HCT116 (cell line): ENCODE measurements at regions not wholly inside any gene's neighbourhood (a gene's known extent, or its start where the extent isn't known, plus 50 kb on each side); places are given as distances from the start of the nearest gene placed in this dataset.

ENCODE experiments used
- ATAC-seq: fragments of 200-7000 bp; cut with Tn5 transposase; 2 replicates; pipeline ENCODE4 v1.9.1; 2020; ENCODE audit warnings: mild to moderate bottlenecking, moderate library complexity
- BruUV-seq: library from RNA; stranded (reverse); fragments of 400-500 nt; replicated peaks from 2 replicates; lab custom pipeline; 2021; lab: Mats Ljungman, UMichigan
- CTCF ChIA-PET: fragments of 300-600 bp; sonication (Branson Sonifier 250); formaldehyde crosslinking; loops from one replicate; lab custom pipeline; 2021; ENCODE audit warnings: antibody characterized with exemption; lab: Charles Lee
- POLR2A ChIA-PET: fragments of 300-600, 350-600 bp; sonication (Branson Sonifier 250); formaldehyde crosslinking; loops from one replicate; lab custom pipeline; 2021; ENCODE audit warnings: antibody characterized with exemption; lab: Charles Lee
- RAD21 ChIA-PET, 2 experiments: fragments of 300-600 bp; sonication (Branson Sonifier 250); formaldehyde crosslinking; loops; one replicate each; lab custom pipeline; 2023; ENCODE audit warnings: low total read pairs in 2 of 2; ENCODE audit not compliant: uncharacterized antibody in 2 of 2, unreplicated experiment in 2 of 2, low non-redundant PET in 1 of 2; lab: Charles Lee
- DNase-seq: peaks from one replicate; pipeline ENCODE4 v3.0.0-alpha.2; 2010; ENCODE audit warnings: low read depth, low spot score
- H2AFZ ChIP-seq: fragments of 200-600 bp; shearing (Covaris generic), sonication (generic); 2 replicates; pipeline ENCODE4 v1.6.1; 2017; ENCODE audit warnings: low read depth, mixed run types, mixed read lengths, antibody characterized with exemption, low read length; ENCODE audit not compliant: poor library complexity, severe bottlenecking
- H3K27ac ChIP-seq: 2 replicates; pipeline ENCODE4 v1.5.1; 2012; ENCODE audit warnings: low read depth, low read length
- H3K27me3 ChIP-seq: fragments of 200-600 bp; sonication (generic); 2 replicates; pipeline ENCODE4 v1.6.1; 2016; ENCODE audit warnings: mixed run types, low read length, mixed read lengths; ENCODE audit not compliant: insufficient read depth
- H3K36me3 ChIP-seq, 2 experiments: fragments of 200-500 bp in 1 of 2; fragments of 200-600 bp in 1 of 2; sonication (Bioruptor generic) in 1 of 2; sonication (generic) in 1 of 2; 2 replicates each; pipeline versions ENCODE4 v1.5.1 to v1.6.1; 2014 to 2016; ENCODE audit warnings: low read length in 2 of 2, inconsistent platforms in 1 of 2, mixed read lengths in 1 of 2, mixed run types in 1 of 2; ENCODE audit not compliant: insufficient read depth in 2 of 2, control insufficient read depth in 1 of 2
- H3K4me1 ChIP-seq, 2 experiments: fragments of 200-600 bp in 1 of 2; sonication (generic) in 1 of 2; 2 replicates each; pipeline versions ENCODE4 v1.5.1 to v1.6.1; 2012 to 2017; ENCODE audit warnings: low read length in 2 of 2, inconsistent platforms in 1 of 2, mild to moderate bottlenecking in 1 of 2, mixed read lengths in 1 of 2, mixed run types in 1 of 2, moderate library complexity in 1 of 2; ENCODE audit not compliant: insufficient read depth in 2 of 2, control insufficient read depth in 1 of 2
- H3K4me2 ChIP-seq: fragments of 200-600 bp; sonication (generic); 2 replicates; pipeline ENCODE4 v1.6.1; 2017; ENCODE audit warnings: mixed run types, low read length, mixed read lengths
- H3K4me3 ChIP-seq, 2 experiments: fragments of 200-600 bp in 1 of 2; sonication (generic) in 1 of 2; replicated peaks in 1 of 2; 2 replicates each; pipeline ENCODE4 v1.5.1; 2011 to 2016; ENCODE audit warnings: low read length in 2 of 2, control low read depth in 1 of 2, low read depth in 1 of 2, mild to moderate bottlenecking in 1 of 2, mixed read lengths in 1 of 2, mixed run types in 1 of 2
- H3K79me2 ChIP-seq: fragments of 200-600 bp; sonication (generic); 2 replicates; pipeline ENCODE4 v1.6.1; 2017; ENCODE audit warnings: mild to moderate bottlenecking, mixed run types, low read length, moderate library complexity, mixed read lengths; ENCODE audit not compliant: insufficient read depth
- H3K9ac ChIP-seq: fragments of 200-600 bp; sonication (generic); 2 replicates; pipeline ENCODE4 v1.6.1; 2016; ENCODE audit warnings: low read length, mixed read lengths
- H3K9me2 ChIP-seq: fragments of 200-600 bp; sonication (generic), shearing (Covaris generic); 2 replicates; pipeline ENCODE4 v1.6.1; 2017; ENCODE audit warnings: mixed run types, mild to moderate bottlenecking, moderate library complexity; ENCODE audit not compliant: insufficient read depth
- H3K9me3 ChIP-seq, 2 experiments: fragments of 200-500 bp in 1 of 2; fragments of 200-600 bp in 1 of 2; sonication (Bioruptor generic) in 1 of 2; sonication (generic) in 1 of 2; 2 replicates each; pipeline ENCODE4 v1.6.1; 2014 to 2017; ENCODE audit warnings: low read length in 2 of 2, mixed read lengths in 2 of 2, inconsistent platforms in 1 of 2, low read depth in 1 of 2, mild to moderate bottlenecking in 1 of 2, mixed run types in 1 of 2, moderate library complexity in 1 of 2; ENCODE audit not compliant: control insufficient read depth in 1 of 2, insufficient read depth in 1 of 2
- H4K20me1 ChIP-seq: fragments of 200-600 bp; sonication (generic), shearing (Covaris generic); 2 replicates; pipeline ENCODE4 v1.6.1; 2017; ENCODE audit warnings: mixed run types, mild to moderate bottlenecking, moderate library complexity; ENCODE audit not compliant: insufficient read depth
- REST ChIP-seq: IDR thresholded peaks from 2 replicates; pipeline ENCODE4 v1.6.1; 2012; ENCODE audit warnings: low read depth
- ZBTB33 ChIP-seq: IDR thresholded peaks from 2 replicates; pipeline ENCODE4 v1.6.1; 2011; ENCODE audit warnings: mild to moderate bottlenecking, low read length, moderate library complexity; ENCODE audit not compliant: insufficient replicate concordance; ENCODE audit errors: extremely low read depth
- intact Hi-C: fragments of 100-400 bp; cut with micrococcal nuclease; formaldehyde crosslinking; loops from 2 replicates; pipeline ENCODE4 v1.10.0; 2022
- TF ChIP-seq, protein P1 (sequence below): IDR thresholded peaks from 2 replicates; pipeline ENCODE4 v1.6.1; 2012

- no peak overlapping the region for H3K4me3 ChIP-seq
- no TSS peak for BruUV-seq
- H3K4me2 ChIP-seq: no peak overlapping the region
- H3K27me3 ChIP-seq: no peaks in the 10 kb centered on the region
- no peaks in the 10 kb centered on the region for H3K79me2 ChIP-seq
- no peak for ATAC-seq
- H3K36me3 ChIP-seq: no peaks in the 10 kb centered on the region
- no peak overlapping the region for H3K9ac ChIP-seq
- no peak for TF ChIP-seq ZBTB33
- TF ChIP-seq, protein P1, sequence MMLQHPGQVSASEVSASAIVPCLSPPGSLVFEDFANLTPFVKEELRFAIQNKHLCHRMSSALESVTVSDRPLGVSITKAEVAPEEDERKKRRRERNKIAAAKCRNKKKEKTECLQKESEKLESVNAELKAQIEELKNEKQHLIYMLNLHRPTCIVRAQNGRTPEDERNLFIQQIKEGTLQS: no peak
- no peak for TF ChIP-seq REST
- TF ChIP-seq, all 23 proteins: peak for 0
- intact Hi-C loops: loop anchor here (5.0 kb wide), 1 partner anchor 75 kb away; no protein-coding TSS in a partner anchor
- no peak for DNase-seq
- RAD21 ChIA-PET: no interaction called here
- H3K4me1 ChIP-seq: no peaks in the 10 kb centered on the region
- H3K9me3 ChIP-seq: peaks cover 0 to 16% of the 10 kb centered on the region in 2 experiments; a peak in 2 of 4 replicates
- H3K27ac ChIP-seq: no peak overlapping the region
- no peak overlapping the region for H2AFZ ChIP-seq
- no peaks in the 10 kb centered on the region for H3K9me2 ChIP-seq
- H4K20me1 ChIP-seq: no peaks in the 10 kb centered on the region
- CTCF ChIA-PET: no interaction called here
- POLR2A ChIA-PET: no interaction called here
These were observed 282.2 kb upstream of the LRRN1 start for GRCh38 chr3:3516996-3517395.
